SK-N-SH (cell line): ENCODE measurements at regions not wholly inside any gene's neighbourhood (a gene's known extent, or its start where the extent isn't known, plus 50 kb on each side); places are given as distances from the start of the nearest gene placed in this dataset.

ENCODE experiments used
- CTCF ChIP-seq: fragments of 200-600 bp; sonication (generic); IDR thresholded peaks from 2 replicates; pipeline ENCODE4 v1.6.1; 2017; ENCODE audit warnings: antibody characterized with exemption, mild to moderate bottlenecking, moderate library complexity
- MXI1 ChIP-seq: IDR thresholded peaks from 2 replicates; pipeline ENCODE4 v1.6.1; 2012; ENCODE audit warnings: mild to moderate bottlenecking, low read depth, low read length, improper control_type of control experiment
- NFIC ChIP-seq: IDR thresholded peaks from 2 replicates; pipeline ENCODE4 v1.4.0; 2012; ENCODE audit warnings: borderline replicate concordance
- POLR2AphosphoS5 ChIP-seq: IDR thresholded peaks from 2 replicates; pipeline ENCODE4 v1.6.1; 2012; ENCODE audit warnings: low read depth, low read length
- REST ChIP-seq: IDR thresholded peaks from 2 replicates; pipeline ENCODE4 v1.6.1; 2012; ENCODE audit warnings: mild to moderate bottlenecking, low read depth, low read length, moderate library complexity
- TAF1 ChIP-seq: IDR thresholded peaks from 2 replicates; pipeline ENCODE4 v1.6.1; 2012; ENCODE audit warnings: low read depth, mild to moderate bottlenecking, low read length, moderate library complexity, borderline replicate concordance
- TF ChIP-seq, protein P1 (sequence below): IDR thresholded peaks from 2 replicates; pipeline ENCODE4 v1.4.0; 2012; ENCODE audit warnings: low read depth

- TF ChIP-seq NFIC (no peak), TAF1 (no peak), CTCF (peak; percentile 70), POLR2AphosphoS5 (no peak), MXI1 (no peak), REST (no peak)
- TF ChIP-seq, protein P1, sequence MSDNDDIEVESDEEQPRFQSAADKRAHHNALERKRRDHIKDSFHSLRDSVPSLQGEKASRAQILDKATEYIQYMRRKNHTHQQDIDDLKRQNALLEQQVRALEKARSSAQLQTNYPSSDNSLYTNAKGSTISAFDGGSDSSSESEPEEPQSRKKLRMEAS = no peak
Observed at GRCh38 chr2:126776692-126777619, 121.0 kb downstream of the GYPC start.
